ENCODE measurements at regions not wholly inside any gene's neighbourhood (a gene's known extent, or its start where the extent isn't known, plus 50 kb on each side); places are given as distances from the start of the nearest gene placed in this dataset.

DNA sequence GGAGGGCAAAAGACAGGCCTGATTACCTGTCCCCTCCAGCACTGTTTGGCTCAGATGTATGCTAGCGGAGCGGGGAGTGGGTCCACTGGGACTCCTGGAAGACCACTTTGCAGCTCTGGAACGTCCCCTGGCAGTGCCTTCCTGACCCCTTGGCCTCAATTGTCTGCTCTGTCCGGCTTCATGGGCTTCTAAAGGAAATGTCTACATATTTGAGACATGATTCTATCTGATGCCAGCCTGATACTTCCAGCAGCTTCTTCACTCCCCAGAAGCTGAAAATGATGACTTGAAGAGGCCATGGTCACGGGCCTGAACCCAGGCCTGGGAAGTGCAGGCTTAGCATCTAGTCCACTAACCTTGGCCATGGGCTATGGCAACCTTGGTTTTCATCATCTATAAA lies 112.1 kb downstream of the ACAA2 start (continued):
- TF ChIP-seq ZNF331 (CRISPR knock-in tag; IDR thresholded peaks at IDR 0.05; ENCODE audit: low read depth), result no peak

DNA sequence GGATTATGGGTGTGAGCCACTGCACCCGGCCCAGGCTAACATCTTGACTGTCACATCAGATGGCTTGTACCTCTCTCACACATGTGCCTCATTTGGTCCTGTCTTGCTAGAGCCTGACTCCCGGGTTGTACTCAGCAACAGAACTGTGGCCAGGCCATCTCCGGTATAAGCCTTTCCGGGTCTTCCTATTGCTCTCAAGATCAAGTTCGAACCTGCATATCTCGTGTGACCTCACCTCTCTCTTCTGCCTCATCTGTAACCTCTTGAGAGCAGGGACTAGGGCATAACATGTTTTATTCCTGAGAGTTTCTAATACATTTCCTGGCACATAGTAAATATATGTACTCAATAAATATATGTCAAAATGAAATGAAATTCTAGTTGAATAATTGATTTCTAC lies 114.0 kb downstream of the ACAA2 start:
- H3K36me3 ChIP-seq (ENCODE audit: insufficient read depth), result no peaks in the 10 kb centered on the region
- DNase-seq (ENCODE audit: low spot score) (no peak), ATAC-seq (no peak)
- no peaks in the 10 kb centered on the region for H3K36me3 Mint-ChIP-seq (ENCODE audit: low read depth)
- H3K4me3 Mint-ChIP-seq, result no peak overlapping the region
- TF ChIP-seq STAT1 (IDR thresholded peaks at IDR 0.05; ENCODE audit: unreplicated experiment), result no peak
- no peak for TF ChIP-seq CREB1 (CRISPR knock-in tag; IDR thresholded peaks at IDR 0.05; ENCODE audit: low read depth)
- TF ChIP-seq, protein P1, sequence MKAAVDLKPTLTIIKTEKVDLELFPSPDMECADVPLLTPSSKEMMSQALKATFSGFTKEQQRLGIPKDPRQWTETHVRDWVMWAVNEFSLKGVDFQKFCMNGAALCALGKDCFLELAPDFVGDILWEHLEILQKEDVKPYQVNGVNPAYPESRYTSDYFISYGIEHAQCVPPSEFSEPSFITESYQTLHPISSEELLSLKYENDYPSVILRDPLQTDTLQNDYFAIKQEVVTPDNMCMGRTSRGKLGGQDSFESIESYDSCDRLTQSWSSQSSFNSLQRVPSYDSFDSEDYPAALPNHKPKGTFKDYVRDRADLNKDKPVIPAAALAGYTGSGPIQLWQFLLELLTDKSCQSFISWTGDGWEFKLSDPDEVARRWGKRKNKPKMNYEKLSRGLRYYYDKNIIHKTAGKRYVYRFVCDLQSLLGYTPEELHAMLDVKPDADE (IDR thresholded peaks at IDR 0.05), result no peak
- TF ChIP-seq EZH2phosphoT487 (IDR thresholded peaks at IDR 0.05; ENCODE audit: unreplicated experiment), result no peak
- no peak for TF ChIP-seq ZNF114 (CRISPR knock-in tag; IDR thresholded peaks at IDR 0.05)
- no peak for TF ChIP-seq JUNB (IDR thresholded peaks at IDR 0.05; ENCODE audit: unreplicated experiment)
- no peak for TF ChIP-seq NANOG (IDR thresholded peaks at IDR 0.05; ENCODE audit: borderline replicate concordance)
- TF ChIP-seq EZH2 (IDR thresholded peaks at IDR 0.05; ENCODE audit: low read depth, unreplicated experiment), result no peak
- no peak for TF ChIP-seq ZNF331 (CRISPR knock-in tag; IDR thresholded peaks at IDR 0.05; ENCODE audit: low read depth)
- no peaks in the 10 kb centered on the region for H4K20me1 ChIP-seq (replicated peaks; ENCODE audit: insufficient read depth)
- no peaks in the 10 kb centered on the region for H3K27me3 ChIP-seq (ENCODE audit: insufficient read depth)
- H3K27ac ChIP-seq (ENCODE audit: low read depth), result no peak overlapping the region
- H3K4me1 Mint-ChIP-seq, result peaks cover 28% of the 10 kb centered on the region
- H3K4me3 ChIP-seq, result no peak overlapping the region
- H3F3A ChIP-seq (replicated peaks; ENCODE audit: low read depth), result no peaks in the 10 kb centered on the region
- no peak overlapping the region for H3K27ac Mint-ChIP-seq
- no peaks in the 10 kb centered on the region for H3K9me3 Mint-ChIP-seq
- H3K79me2 ChIP-seq (replicated peaks; ENCODE audit: insufficient read depth), result no peaks in the 10 kb centered on the region
- H3K4me1 ChIP-seq (ENCODE audit: insufficient read depth), result no peaks in the 10 kb centered on the region; the same call in 1 of the 2 replicates
- H3K4me2 ChIP-seq, result no peak overlapping the region
- H2AFZ ChIP-seq, result no peak overlapping the region
- H3K9me2 ChIP-seq (ENCODE audit: insufficient read depth), result no peaks in the 10 kb centered on the region
- H3K27me3 Mint-ChIP-seq (ENCODE audit: insufficient read depth, low read depth, poor library complexity), result peaks cover 4% of the 10 kb centered on the region

DNA sequence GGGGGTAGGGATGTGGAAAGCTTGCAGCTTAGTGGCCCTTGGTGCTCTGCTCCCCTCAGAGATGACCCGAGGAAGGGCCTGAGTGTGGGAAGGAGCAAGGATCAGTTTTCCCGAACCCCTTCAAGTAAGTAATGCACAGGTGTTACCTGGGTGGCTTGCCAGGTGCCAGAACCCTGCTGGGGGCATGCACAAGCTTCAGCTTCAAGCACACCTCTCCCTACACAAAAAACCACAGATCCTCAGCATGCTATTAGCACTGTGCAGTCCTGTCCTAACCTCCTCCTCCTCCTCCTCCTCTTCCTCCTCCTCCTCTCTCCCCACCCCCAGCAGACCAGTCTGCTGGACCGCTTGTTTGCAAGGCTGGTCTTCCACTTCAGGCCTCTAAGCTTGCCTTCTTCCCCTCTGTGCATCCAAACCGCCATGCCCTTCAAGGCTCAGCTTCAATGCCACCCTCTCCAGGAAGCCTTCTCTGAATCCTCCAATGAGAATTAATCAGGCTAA lies 114.8 kb downstream of the ACAA2 start:
- Histone ChIP-seq H2AFZ (no peak overlapping the region), H3K79me2 (replicated peaks; ENCODE audit: insufficient read depth) (no peaks in the 10 kb centered on the region), H3K27me3 (ENCODE audit: insufficient read depth) (no peaks in the 10 kb centered on the region), H3K9me2 (ENCODE audit: insufficient read depth) (no peaks in the 10 kb centered on the region), H3K27ac (ENCODE audit: low read depth) (no peak overlapping the region), H4K20me1 (replicated peaks; ENCODE audit: insufficient read depth) (no peaks in the 10 kb centered on the region), H3K4me2 (no peak overlapping the region), H3K4me1 (ENCODE audit: insufficient read depth) (no peaks in the 10 kb centered on the region; the same call in 1 of the 2 replicates), H3F3A (replicated peaks; ENCODE audit: low read depth) (no peaks in the 10 kb centered on the region), H3K4me3 (no peak overlapping the region), H3K36me3 (ENCODE audit: insufficient read depth) (no peaks in the 10 kb centered on the region)
- Mint-ChIP-seq H3K4me3 (no peak overlapping the region), H3K4me1 (peaks cover 28% of the 10 kb centered on the region), H3K36me3 (ENCODE audit: low read depth) (no peaks in the 10 kb centered on the region), H3K27ac (no peak overlapping the region), H3K27me3 (ENCODE audit: insufficient read depth, low read depth, poor library complexity) (peaks cover 5% of the 10 kb centered on the region), H3K9me3 (no peaks in the 10 kb centered on the region)
- ATAC-seq (peak; percentile 20; the same call in 2 of the 3 replicates), DNase-seq (ENCODE audit: low spot score) (no peak)
- TF ChIP-seq, protein P1 (IDR thresholded peaks at IDR 0.05), result no peak
- TF ChIP-seq, protein P2, sequence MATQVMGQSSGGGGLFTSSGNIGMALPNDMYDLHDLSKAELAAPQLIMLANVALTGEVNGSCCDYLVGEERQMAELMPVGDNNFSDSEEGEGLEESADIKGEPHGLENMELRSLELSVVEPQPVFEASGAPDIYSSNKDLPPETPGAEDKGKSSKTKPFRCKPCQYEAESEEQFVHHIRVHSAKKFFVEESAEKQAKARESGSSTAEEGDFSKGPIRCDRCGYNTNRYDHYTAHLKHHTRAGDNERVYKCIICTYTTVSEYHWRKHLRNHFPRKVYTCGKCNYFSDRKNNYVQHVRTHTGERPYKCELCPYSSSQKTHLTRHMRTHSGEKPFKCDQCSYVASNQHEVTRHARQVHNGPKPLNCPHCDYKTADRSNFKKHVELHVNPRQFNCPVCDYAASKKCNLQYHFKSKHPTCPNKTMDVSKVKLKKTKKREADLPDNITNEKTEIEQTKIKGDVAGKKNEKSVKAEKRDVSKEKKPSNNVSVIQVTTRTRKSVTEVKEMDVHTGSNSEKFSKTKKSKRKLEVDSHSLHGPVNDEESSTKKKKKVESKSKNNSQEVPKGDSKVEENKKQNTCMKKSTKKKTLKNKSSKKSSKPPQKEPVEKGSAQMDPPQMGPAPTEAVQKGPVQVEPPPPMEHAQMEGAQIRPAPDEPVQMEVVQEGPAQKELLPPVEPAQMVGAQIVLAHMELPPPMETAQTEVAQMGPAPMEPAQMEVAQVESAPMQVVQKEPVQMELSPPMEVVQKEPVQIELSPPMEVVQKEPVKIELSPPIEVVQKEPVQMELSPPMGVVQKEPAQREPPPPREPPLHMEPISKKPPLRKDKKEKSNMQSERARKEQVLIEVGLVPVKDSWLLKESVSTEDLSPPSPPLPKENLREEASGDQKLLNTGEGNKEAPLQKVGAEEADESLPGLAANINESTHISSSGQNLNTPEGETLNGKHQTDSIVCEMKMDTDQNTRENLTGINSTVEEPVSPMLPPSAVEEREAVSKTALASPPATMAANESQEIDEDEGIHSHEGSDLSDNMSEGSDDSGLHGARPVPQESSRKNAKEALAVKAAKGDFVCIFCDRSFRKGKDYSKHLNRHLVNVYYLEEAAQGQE (IDR thresholded peaks at IDR 0.05; ENCODE audit: unreplicated experiment), result no peak

All from GM23338 (cell line).